Right kidney (tissue), 1 donor: ENCODE measurements at regions not wholly inside any gene's neighbourhood (a gene's known extent, or its start where the extent isn't known, plus 50 kb on each side); places are given as distances from the start of the nearest gene placed in this dataset.

Source experiments
- DNase-seq: peaks from one replicate; pipeline ENCODE4 v3.0.0-alpha.2; 2016

GRCh38 chr5:118687661-118688621 is 300.4 kb downstream of the DTWD2 start:
- DNase-seq: no peak

GRCh38 chr5:118687100-118687499 is 301.2 kb downstream of the DTWD2 start:
- no peak for DNase-seq

DNA sequence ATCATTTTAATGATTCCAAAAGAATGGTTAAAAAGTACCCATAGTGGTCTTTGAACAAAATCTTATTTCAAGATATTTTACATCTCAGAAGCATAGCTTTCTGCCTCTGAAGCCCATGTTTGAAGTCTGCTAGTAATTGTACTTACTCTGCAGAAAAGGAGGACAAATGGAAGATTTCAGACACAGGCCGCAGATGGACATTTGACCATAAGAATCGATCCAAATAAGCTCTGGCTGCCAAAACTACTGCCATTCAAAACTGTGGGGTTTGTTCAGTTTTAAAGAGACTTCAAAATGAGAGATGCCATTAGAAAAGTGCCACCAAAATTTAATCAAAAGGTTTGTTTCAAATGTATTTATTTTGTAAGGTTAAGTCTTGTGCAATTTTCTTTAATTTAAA is 306.7 kb downstream of the DTWD2 start:
- DNase-seq: no peak

GRCh38 chr5:118679264-118679940 is 308.9 kb downstream of the DTWD2 start:
- no peak for DNase-seq

- no peak for DNase-seq
Observed at GRCh38 chr5:118678746-118679145, 309.6 kb downstream of the DTWD2 start.

DNA sequence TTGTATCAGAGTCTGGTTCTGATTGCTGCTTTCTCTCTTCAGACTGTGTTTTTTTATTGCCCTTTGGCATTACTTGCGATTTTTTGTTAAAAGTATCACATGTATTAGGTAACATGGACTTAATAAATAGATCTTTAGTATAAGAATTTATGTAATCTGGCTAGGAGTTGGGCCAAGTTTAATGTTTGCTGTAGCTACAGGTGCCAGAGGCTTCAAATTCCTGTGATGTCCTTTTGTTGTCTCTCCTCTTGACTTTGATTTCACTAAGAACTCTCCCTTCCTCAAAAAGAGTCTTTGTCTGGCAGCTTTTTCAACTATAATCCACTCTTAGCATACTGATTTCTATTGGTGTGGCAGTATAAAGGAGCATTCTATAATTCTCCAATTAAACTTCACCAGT is 313.1 kb downstream of the DTWD2 start:
- DNase-seq: no peak

DNA sequence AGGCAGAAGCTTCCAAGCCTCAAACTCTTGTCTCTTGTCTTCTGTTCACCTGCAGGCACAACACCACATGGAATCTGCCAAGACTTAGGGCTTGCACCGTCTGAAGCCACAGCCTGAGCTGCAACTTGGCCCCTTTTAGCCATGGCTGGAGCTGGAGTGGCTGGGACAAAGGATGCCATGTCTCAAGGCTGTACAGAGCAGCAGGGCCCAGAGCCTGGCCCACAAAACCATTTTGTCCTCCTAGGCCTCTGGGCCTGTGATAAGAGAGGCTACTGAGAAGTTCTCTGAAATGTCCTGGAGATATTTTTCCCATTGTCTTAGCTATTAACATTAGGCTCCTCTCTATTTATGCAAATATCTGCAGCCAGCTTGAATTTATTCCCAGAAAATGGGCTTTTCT is 330.8 kb downstream of the DTWD2 start:
- DNase-seq: no peak

GRCh38 chr5:118653872-118654271 is 334.5 kb downstream of the DTWD2 start:
- no peak for DNase-seq

- DNase-seq: no peak
Observed at GRCh38 chr5:118653183-118653582, 335.2 kb downstream of the DTWD2 start.

- no peak for DNase-seq
Observed at GRCh38 chr5:118651002-118651401, 337.3 kb downstream of the DTWD2 start.

- no peak for DNase-seq
Observed at GRCh38 chr5:118647587-118647986, 340.8 kb downstream of the DTWD2 start.

- DNase-seq: no peak
Observed at GRCh38 chr5:118646917-118647316, 341.4 kb downstream of the DTWD2 start.

- DNase-seq: no peak
Observed at GRCh38 chr5:118637947-118638670, 350.2 kb downstream of the DTWD2 start.

- DNase-seq: no peak
Observed at GRCh38 chr5:118628660-118629354, 359.5 kb downstream of the DTWD2 start.

GRCh38 chr5:118620233-118620632 is 368.1 kb downstream of the DTWD2 start:
- DNase-seq: no peak

DNA sequence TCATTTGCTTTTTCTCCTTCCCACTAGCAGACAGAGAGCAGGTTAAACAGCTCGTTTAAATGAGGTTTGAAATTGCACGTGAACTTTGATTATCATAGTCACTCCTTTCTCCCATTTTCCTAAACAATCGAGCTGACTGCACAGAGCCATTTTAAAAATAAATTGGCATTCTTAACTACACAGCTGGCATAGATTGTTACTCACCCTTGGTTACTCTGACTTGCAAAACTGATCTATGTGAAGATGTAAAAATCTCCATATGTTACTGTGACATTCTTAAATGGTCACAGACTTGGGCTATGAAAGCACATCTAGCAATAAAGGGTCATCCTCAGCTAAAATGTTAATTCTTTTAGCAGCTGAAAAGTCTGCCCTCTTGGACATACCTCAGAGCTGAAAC is 368.5 kb downstream of the DTWD2 start:
- DNase-seq: no peak

- no peak for DNase-seq
Observed at GRCh38 chr5:118616281-118616680, 372.1 kb downstream of the DTWD2 start.

- DNase-seq: no peak
Observed at GRCh38 chr5:118614731-118615456, 373.5 kb downstream of the DTWD2 start.

DNA sequence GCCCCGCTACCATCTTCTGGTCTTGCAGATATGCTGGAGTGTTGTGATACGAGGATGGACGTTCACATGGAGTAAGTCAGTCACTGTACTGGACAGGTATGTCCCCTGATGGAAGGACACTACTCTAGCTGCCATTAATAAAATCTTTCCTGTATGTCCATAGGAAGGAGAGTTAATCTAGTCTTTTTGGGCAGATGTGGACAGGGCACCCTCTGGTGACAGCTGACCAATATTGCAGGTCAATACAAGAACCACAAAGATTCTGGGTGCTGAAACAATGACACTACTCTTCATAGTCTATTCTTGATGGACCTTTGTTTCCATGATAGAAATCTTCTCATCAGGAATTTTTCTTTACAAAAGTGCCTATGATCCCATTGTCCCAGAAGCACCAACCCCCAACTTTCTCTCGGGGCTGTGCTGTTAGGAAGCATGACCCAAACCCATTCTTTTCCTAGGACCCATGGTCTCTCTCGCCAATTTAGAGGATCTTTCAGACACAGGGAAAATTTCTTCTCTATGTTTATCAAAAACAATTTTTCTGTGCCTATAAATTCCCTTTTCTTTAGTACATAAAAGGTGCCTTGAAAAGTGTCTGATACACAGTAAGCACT is 376.9 kb downstream of the DTWD2 start:
- DNase-seq: no peak

DNA sequence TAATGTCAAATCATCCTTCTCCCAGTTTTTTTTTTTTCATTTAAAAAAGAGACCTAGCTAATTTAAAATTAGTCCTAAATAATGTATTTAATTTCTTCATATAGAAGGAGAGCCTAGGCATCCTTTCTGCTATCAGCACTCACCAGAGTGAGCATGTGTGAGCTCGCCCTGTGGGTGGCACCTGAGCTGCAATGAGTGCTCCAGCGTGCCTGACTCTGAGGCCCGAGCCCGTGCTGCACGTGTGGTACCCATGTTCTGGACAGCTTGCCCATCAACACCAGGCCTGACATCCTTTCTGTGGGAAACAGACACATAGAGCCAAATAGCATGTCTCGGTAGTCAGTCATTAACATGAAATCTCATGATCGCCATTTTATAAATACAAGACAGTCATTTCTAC is 381.4 kb downstream of the DTWD2 start:
- no peak for DNase-seq

DNA sequence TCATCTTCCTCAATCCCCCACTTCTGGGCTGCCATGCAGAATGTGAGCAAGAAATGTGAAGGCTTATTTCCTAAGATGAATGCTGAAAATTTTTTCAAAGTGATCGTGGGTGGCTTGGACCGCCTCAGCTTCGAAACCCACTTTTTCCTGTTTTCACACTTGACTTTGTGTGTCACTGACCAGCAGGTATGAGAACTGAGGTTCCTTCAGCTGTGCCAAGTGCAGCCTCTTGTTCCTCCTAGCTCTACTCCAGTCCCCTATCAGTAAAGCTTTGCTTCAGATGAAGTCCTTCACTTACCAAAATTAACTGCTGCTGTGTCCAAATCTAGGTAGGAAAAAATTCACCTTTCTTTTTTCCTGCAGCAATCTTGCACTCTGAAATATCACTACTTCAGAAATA is 382.6 kb downstream of the DTWD2 start:
- DNase-seq: no peak
